Retinal pigment epithelial cell (primary cell): ENCODE measurements at regions not wholly inside any gene's neighbourhood (a gene's known extent, or its start where the extent isn't known, plus 50 kb on each side); places are given as distances from the start of the nearest gene placed in this dataset.

ENCODE experiments used
- DNase-seq: peaks from one replicate; pipeline ENCODE4 v3.0.0-alpha.2; 2010; ENCODE audit warnings: low read depth
- H3K4me3 ChIP-seq: 2 replicates; pipeline ENCODE4 v1.5.1; 2011; ENCODE audit warnings: mild to moderate bottlenecking, low read length, control low read depth, moderate library complexity
- TF ChIP-seq, protein P1 (sequence below): conservative IDR thresholded peaks from 2 replicates; pipeline ENCODE4 v1.5.1; 2011; ENCODE audit warnings: low read depth, low read length, control low read depth, inconsistent platforms

DNA sequence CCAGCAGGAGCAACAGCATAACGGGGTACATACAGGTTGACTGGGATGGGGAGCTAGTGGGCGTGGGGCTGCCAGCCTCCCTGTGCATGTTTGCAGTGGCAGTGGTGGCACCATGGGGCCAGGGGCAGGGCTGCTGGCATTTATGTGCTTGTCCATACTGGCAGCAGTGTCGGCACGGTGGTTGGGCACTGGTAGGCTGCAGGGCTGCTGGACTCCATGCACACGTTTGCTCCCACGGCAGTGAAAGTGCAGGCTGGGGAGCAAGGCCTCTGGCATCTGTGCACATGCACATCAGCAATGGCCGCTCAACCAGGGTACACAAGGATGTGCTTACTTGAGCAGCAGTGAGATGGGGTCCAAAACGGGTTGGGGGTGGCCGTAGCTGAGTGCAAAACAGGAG is 159.5 kb upstream of the KHDRBS2 start:
- DNase-seq = no peak
- TF ChIP-seq, protein P1, sequence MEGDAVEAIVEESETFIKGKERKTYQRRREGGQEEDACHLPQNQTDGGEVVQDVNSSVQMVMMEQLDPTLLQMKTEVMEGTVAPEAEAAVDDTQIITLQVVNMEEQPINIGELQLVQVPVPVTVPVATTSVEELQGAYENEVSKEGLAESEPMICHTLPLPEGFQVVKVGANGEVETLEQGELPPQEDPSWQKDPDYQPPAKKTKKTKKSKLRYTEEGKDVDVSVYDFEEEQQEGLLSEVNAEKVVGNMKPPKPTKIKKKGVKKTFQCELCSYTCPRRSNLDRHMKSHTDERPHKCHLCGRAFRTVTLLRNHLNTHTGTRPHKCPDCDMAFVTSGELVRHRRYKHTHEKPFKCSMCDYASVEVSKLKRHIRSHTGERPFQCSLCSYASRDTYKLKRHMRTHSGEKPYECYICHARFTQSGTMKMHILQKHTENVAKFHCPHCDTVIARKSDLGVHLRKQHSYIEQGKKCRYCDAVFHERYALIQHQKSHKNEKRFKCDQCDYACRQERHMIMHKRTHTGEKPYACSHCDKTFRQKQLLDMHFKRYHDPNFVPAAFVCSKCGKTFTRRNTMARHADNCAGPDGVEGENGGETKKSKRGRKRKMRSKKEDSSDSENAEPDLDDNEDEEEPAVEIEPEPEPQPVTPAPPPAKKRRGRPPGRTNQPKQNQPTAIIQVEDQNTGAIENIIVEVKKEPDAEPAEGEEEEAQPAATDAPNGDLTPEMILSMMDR = no peak
- no peak overlapping the region for H3K4me3 ChIP-seq

DNA sequence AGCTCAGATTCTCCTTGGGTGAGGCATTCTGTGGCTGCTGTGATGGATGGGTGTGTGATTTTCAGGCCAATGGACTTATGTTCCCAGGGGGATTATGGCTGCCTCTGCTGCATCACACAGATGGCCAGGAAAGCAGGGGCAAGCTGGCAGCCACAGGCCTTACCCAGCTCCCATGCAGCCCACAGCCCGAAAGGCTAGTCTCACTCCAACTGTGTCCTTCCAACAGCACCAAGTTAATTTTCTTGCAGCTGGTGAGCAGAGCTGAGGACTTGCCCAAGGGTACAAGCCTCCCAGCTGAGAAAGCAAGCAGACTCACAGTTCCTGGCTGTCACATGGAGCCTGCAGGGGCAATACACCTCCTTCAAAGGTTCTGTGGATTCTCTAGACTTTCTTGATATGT is 155.2 kb upstream of the KHDRBS2 start:
- DNase-seq = no peak
- TF ChIP-seq, protein P1 = no peak
- H3K4me3 ChIP-seq = no peak overlapping the region

DNA sequence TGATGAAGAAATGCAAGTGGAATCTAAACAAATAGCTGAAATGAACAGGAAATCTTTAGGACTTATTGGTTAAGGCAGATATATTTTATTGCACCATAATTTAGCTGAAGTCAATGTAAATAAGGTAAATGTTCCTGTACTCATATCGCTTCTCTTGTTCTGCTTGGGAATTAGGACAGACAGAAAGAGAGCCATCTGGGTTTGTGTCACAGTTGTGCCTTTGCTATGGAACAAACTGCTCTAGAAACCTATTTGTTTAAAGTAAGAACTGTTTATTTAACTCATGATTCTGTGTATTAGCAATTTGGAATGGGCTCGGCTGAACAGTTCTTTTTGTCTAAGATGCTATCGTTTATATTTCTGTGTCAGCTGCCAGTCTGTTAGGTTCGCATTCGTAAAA is 143.8 kb upstream of the KHDRBS2 start:
- DNase-seq = no peak
- TF ChIP-seq, protein P1 = no peak
- no peak overlapping the region for H3K4me3 ChIP-seq

DNA sequence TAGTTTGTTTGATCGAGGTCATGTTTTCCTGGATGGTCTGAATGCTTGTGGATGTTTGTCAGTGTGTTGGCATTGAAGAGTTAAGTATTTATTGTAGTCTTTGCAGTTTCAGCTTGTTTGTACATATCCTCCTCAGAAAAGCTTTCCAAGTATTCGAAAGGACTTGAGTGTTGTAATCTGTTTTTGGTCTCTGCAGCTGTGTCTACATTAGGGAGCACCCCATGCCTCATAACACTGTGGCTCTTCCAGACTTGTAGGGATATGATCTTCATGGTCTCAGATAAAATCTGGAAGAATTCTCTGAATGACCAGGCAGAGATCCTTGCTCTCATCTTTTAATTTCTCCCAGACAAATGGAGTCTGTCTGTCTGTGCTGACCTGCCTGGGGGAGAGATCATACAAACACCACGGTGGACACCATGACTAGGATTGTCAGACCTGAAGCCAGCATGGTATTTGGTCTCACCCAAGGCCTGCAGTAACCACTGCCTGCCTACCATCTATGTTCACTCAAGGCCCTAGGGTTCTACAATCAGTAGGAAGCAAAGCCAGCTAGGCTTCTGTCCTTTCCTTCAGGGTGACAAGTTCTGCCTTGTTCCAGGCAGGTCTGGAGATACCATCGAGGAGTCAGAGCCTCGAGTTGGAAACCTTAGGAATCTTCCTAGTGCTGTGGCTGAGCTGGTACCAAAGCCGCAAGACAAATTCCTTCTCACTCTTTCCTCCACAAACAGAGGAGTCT is 114.7 kb upstream of the KHDRBS2 start:
- no peak for DNase-seq
- TF ChIP-seq, protein P1 = no peak

DNA sequence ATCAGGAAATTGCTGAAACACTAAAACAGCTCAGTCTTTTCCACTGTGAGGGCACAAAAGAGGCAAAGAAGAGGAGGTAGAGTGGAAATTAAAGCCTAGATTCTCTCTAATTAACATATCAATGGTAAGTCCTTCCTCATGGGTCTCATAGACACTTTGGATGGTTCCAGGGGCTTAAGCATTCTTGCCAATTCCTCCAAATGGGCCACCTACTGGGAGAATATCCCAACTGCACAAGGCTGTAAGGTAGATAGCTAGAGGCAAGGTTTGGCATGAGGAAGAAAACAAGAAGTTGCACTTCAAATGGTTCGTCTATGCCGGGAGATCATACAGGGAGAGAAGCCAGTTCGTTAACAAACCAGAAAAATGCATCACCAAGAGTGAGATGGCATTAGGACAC is 107.6 kb upstream of the KHDRBS2 start:
- no peak for DNase-seq
- TF ChIP-seq, protein P1 = no peak
- no peak overlapping the region for H3K4me3 ChIP-seq

More for the DNA sequence above, 114.7 kb upstream of the KHDRBS2 start:
- H3K4me3 ChIP-seq = no peak overlapping the region

DNA sequence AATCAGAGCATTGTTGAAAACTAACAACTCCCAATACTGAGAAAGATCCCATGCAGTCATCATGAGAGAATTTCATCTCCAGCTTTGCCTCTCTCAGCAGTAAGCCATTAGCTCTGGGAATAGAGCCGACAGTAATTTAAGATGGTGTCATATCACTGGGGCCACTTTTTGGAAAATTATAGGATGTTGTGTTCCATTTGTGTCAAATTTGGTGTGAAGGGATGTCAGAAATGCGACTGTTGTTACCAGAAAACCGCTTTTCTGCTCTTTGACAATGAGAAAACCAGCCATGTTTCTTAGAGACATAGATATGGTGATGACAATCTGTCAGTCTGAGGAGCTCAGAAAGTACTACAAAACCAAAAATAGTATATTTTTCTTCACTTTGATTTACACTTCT is 106.3 kb upstream of the KHDRBS2 start:
- TF ChIP-seq, protein P1 = no peak
- DNase-seq = no peak
- no peak overlapping the region for H3K4me3 ChIP-seq

DNA sequence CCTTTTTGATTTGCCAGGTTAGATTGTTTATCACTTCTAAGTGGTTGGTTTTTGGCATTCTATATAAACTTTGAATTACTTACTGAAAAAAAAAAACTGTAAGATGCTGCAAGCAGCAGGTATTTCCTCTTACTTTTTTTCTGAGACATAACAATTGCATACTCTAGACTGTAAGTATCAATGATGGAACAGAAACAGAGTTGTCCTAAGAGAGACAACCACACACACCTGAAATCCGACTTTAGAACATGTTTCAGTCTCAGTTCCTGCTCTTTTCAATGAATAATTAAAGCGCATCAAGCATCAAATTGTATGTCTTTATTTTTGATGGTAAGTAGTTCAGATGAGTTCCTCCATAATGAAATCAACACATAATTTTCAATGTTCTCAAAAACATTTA is 105.3 kb upstream of the KHDRBS2 start:
- DNase-seq = no peak
- H3K4me3 ChIP-seq = no peak overlapping the region
- TF ChIP-seq, protein P1 = no peak
